ENCODE measurements at regions not wholly inside any gene's neighbourhood (a gene's known extent, or its start where the extent isn't known, plus 50 kb on each side); places are given as distances from the start of the nearest gene placed in this dataset.

DNA sequence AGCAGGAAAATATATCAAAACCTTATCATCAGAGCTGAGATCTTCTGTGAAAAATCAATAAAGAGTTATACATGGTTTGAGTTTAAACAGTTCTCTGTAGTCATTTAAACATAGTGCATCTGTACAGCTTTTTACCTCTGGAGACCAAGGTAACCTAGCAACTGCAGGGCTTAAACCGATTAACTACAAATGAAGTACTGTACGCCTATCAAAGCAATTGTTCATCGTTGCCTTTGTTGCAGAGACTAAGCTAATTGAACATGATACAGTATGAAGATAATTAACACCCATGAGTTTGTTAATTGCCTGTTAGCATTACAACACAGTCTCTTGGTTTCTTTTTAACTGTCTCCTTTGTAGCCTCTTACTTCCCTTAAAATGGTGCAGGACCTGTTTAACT, 147.9 kb downstream of the LNPK start:
- TF ChIP-seq POLR2AphosphoS5 (IDR thresholded peaks at IDR 0.05; ENCODE audit: low read depth, low read length) (no peak), EZH2 (IDR thresholded peaks at IDR 0.05) (no peak), EGR1 (IDR thresholded peaks at IDR 0.05; ENCODE audit: low read depth) (no peak), CEBPB (IDR thresholded peaks at IDR 0.05; ENCODE audit: low read depth) (no peak), ZNF274 (IDR thresholded peaks at IDR 0.05; ENCODE audit: low read depth, low read length) (no peak), YY1 (IDR thresholded peaks at IDR 0.05; ENCODE audit: extremely low read depth, insufficient replicate concordance, low read depth, low read length) (no peak), ELF1 (IDR thresholded peaks at IDR 0.05; ENCODE audit: borderline replicate concordance, low read depth) (no peak)
- TF ChIP-seq, protein P1, sequence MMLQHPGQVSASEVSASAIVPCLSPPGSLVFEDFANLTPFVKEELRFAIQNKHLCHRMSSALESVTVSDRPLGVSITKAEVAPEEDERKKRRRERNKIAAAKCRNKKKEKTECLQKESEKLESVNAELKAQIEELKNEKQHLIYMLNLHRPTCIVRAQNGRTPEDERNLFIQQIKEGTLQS (IDR thresholded peaks at IDR 0.05), result no peak
- TF ChIP-seq, protein P2, sequence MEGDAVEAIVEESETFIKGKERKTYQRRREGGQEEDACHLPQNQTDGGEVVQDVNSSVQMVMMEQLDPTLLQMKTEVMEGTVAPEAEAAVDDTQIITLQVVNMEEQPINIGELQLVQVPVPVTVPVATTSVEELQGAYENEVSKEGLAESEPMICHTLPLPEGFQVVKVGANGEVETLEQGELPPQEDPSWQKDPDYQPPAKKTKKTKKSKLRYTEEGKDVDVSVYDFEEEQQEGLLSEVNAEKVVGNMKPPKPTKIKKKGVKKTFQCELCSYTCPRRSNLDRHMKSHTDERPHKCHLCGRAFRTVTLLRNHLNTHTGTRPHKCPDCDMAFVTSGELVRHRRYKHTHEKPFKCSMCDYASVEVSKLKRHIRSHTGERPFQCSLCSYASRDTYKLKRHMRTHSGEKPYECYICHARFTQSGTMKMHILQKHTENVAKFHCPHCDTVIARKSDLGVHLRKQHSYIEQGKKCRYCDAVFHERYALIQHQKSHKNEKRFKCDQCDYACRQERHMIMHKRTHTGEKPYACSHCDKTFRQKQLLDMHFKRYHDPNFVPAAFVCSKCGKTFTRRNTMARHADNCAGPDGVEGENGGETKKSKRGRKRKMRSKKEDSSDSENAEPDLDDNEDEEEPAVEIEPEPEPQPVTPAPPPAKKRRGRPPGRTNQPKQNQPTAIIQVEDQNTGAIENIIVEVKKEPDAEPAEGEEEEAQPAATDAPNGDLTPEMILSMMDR (IDR thresholded peaks at IDR 0.05 in 2 of 3, conservative IDR thresholded peaks at IDR 0.05 in 1 of 3; ENCODE audit: borderline replicate concordance in 1 of 3, insufficient read depth in 1 of 3, low read depth in 2 of 3, low read length in 2 of 3), result no peak
- TF ChIP-seq, protein P3, sequence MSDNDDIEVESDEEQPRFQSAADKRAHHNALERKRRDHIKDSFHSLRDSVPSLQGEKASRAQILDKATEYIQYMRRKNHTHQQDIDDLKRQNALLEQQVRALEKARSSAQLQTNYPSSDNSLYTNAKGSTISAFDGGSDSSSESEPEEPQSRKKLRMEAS (IDR thresholded peaks at IDR 0.05), result no peak
- TF ChIP-seq, protein P4, sequence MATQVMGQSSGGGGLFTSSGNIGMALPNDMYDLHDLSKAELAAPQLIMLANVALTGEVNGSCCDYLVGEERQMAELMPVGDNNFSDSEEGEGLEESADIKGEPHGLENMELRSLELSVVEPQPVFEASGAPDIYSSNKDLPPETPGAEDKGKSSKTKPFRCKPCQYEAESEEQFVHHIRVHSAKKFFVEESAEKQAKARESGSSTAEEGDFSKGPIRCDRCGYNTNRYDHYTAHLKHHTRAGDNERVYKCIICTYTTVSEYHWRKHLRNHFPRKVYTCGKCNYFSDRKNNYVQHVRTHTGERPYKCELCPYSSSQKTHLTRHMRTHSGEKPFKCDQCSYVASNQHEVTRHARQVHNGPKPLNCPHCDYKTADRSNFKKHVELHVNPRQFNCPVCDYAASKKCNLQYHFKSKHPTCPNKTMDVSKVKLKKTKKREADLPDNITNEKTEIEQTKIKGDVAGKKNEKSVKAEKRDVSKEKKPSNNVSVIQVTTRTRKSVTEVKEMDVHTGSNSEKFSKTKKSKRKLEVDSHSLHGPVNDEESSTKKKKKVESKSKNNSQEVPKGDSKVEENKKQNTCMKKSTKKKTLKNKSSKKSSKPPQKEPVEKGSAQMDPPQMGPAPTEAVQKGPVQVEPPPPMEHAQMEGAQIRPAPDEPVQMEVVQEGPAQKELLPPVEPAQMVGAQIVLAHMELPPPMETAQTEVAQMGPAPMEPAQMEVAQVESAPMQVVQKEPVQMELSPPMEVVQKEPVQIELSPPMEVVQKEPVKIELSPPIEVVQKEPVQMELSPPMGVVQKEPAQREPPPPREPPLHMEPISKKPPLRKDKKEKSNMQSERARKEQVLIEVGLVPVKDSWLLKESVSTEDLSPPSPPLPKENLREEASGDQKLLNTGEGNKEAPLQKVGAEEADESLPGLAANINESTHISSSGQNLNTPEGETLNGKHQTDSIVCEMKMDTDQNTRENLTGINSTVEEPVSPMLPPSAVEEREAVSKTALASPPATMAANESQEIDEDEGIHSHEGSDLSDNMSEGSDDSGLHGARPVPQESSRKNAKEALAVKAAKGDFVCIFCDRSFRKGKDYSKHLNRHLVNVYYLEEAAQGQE (IDR thresholded peaks at IDR 0.05; ENCODE audit: low read depth), result no peak
